ENCODE measurements at regions not wholly inside any gene's neighbourhood (a gene's known extent, or its start where the extent isn't known, plus 50 kb on each side); places are given as distances from the start of the nearest gene placed in this dataset.
"Not testable (repeated sequence)": the region's sequence is repeated elsewhere in the genome, so short reads cannot be mapped to it uniquely, and the experiment has no call there.

DNA sequence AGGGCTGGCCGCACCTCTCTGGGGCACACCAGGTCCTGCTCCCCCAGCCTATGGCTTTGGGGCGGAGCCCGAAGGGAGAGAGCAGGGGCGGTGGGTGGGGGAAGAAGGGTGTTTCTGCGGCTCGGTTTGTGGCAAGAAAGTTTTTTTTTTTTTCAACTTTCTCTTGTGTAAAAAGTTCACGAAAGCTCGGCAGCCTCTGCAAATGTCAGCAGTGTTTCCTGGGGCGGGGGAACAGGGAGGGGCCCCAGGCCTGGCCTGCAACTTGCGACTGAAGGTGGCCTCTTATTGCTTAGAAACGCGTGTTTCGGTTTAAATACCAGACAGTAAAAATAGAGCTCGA is 137.4 kb upstream of the PTPN20 start:
- not testable (repeated sequence) for TF ChIP-seq POLR2A (IDR thresholded peaks at IDR 0.05)
- TF ChIP-seq, protein P1, sequence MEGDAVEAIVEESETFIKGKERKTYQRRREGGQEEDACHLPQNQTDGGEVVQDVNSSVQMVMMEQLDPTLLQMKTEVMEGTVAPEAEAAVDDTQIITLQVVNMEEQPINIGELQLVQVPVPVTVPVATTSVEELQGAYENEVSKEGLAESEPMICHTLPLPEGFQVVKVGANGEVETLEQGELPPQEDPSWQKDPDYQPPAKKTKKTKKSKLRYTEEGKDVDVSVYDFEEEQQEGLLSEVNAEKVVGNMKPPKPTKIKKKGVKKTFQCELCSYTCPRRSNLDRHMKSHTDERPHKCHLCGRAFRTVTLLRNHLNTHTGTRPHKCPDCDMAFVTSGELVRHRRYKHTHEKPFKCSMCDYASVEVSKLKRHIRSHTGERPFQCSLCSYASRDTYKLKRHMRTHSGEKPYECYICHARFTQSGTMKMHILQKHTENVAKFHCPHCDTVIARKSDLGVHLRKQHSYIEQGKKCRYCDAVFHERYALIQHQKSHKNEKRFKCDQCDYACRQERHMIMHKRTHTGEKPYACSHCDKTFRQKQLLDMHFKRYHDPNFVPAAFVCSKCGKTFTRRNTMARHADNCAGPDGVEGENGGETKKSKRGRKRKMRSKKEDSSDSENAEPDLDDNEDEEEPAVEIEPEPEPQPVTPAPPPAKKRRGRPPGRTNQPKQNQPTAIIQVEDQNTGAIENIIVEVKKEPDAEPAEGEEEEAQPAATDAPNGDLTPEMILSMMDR (IDR thresholded peaks at IDR 0.05) = not testable (repeated sequence)

Measured in testis (tissue), 2 donors.